Heart left ventricle (tissue), 16 donors: ENCODE measurements at regions not wholly inside any gene's neighbourhood (a gene's known extent, or its start where the extent isn't known, plus 50 kb on each side); places are given as distances from the start of the nearest gene placed in this dataset.

Source experiments
- ATAC-seq, 4 donors: fragments of 200-7000 bp; cut with Tn5 transposase; one replicate each; pipeline ENCODE4 v1.9.1; 2020 to 2022; ENCODE audit warnings: moderate library complexity in 4 of 4, mild to moderate bottlenecking in 3 of 4, moderate number of reproducible peaks in 1 of 4
- DNase-seq, 5 donors: peaks; one replicate each; pipeline ENCODE4 v3.0.0-alpha.2; 2020
- H3K27ac ChIP-seq, 12 donors: fragments of 200-600 bp; sonication (generic) in 4 of 12; one replicate each; pipeline versions ENCODE4 v1.5.0 to v1.8.0; 2016 to 2022; ENCODE audit warnings: mild to moderate bottlenecking in 2 of 12
- H3K27me3 ChIP-seq, 9 donors: fragments of 200-600 bp; sonication (generic) in 2 of 9; one replicate each; pipeline versions ENCODE4 v1.5.1 to v1.8.0; 2016 to 2022; ENCODE audit warnings: mild to moderate bottlenecking in 3 of 9
- H3K36me3 ChIP-seq, 9 donors: fragments of 200-600 bp; sonication (generic) in 2 of 9; one replicate each; pipeline versions ENCODE4 v1.5.0 to v1.8.0; 2018 to 2022; ENCODE audit warnings: mild to moderate bottlenecking in 2 of 9
- H3K4me1 ChIP-seq, 12 donors: fragments of 200-600 bp; sonication (generic) in 4 of 12; one replicate each; pipeline versions ENCODE4 v1.5.0 to v1.8.0; 2016 to 2022; ENCODE audit warnings: mild to moderate bottlenecking in 3 of 12
- H3K4me3 ChIP-seq, 12 donors: fragments of 200-600 bp; sonication (generic) in 4 of 12; one replicate each; pipeline versions ENCODE4 v1.5.0 to v1.8.0; 2017 to 2022; ENCODE audit warnings: mild to moderate bottlenecking in 9 of 12, moderate library complexity in 4 of 12
- H3K9me3 ChIP-seq, 12 donors: fragments of 200-600 bp; sonication (generic) in 4 of 12; one replicate each; pipeline versions ENCODE4 v1.5.0 to v1.8.0; 2016 to 2022; ENCODE audit warnings: mild to moderate bottlenecking in 1 of 12
- POLR2A ChIP-seq, 2 donors: fragments of 450-650 bp; IDR thresholded peaks; one replicate each; pipeline ENCODE4 v1.6.1; 2017; ENCODE audit warnings: antibody characterized with exemption in 2 of 2, mild to moderate bottlenecking in 2 of 2, moderate library complexity in 2 of 2
- WGBS, 4 donors: extraction: QIAGEN DNeasy Blood & Tissue Kit in 2 of 4; methylation state at CpG; one replicate each; pipeline versions ENCODE4 v1.1.5 to v1.1.7; 2013 to 2018; 5-methylcytosine and 5-hydroxymethylcytosine counted together
- intact Hi-C, 10 donors: fragments of 100-400 bp; cut with DNase I; formaldehyde crosslinking; loops; one replicate each; pipeline versions ENCODE4 v1.11.1 to v1.14.2; 2022
- TF ChIP-seq, protein P1 (sequence below), 12 donors: fragments of 200-600 bp; sonication (generic) in 4 of 12; IDR thresholded peaks; one replicate each; pipeline versions ENCODE4 v1.5.0 to v1.8.0; 2018 to 2022; ENCODE audit warnings: antibody characterized with exemption in 12 of 12, mild to moderate bottlenecking in 5 of 12
- donor health status: ischemic (EF 13 %, LVEDD 7.1; RV severe dilation, severe dysfunction).
- donor health status: healthy with polysubstance abuse.
- donor health status: DM: no; HTN: yes; CAD: no.
- donor health status: DM: no; HTN: no; CAD: no.
- donor health status: ischemic (EF 25% LVEDD 6.9; RV normal size, moderate dysfunction).
- donor health status: ischemic (EF 25% LVEDD 5.7; RV mildly dilated, moderate dysfunction).
- donor health status: healthy.
- donor health status: DM: yes; HTN: yes; CAD: no.
- donor health status: ischemic (EF 35%, LVEDD 5.7; RV mildly dilated, moderate dysfunction).
- donor health status: nonischemic (EF 11% LVEDD 7.7; RV severe dilation, severe dysfunction).
- donor health status: DM: yes; HTN: yes; CAD: no.
- donor health status: PGD.
- donor health status: ischemic (EF 29% LVEDD 5.4; RV normal size, mild dysfunction).
- donor health status: nonischemic (EF 23%, LVEDD 6.1; RV moderate dilation, normal function).

DNA sequence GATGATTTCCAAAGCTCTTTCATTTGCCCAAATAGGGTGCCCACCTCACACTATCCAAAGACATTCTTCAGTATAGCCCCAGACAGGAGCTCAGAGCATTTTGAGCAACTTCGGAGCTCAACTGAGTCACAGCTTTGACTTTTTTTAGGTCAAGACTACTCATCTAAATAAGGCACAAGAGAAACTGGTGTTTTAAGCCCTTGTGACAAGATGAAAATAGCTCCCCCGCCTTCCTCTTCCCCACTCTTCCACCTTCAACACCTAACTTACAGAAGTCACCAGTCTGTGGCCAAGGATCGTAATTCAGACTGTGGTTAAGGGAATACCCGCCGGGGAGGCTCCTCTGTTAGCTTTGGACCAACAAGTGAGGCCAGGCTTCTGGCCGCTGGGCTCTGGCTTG lies 60.4 kb upstream of the CA12 start:
- Histone ChIP-seq H3K27me3 (no peaks in the 10 kb centered on the region), H3K4me1 (peaks cover 0 to 4% (median 1%) of the 10 kb centered on the region in 12 donors), H3K9me3 (no peaks in the 10 kb centered on the region), H3K27ac (no peak overlapping the region), H3K36me3 (no peaks in the 10 kb centered on the region), H3K4me3 (no peak overlapping the region)
- no peak for ATAC-seq
- DNase-seq, result no peak
- TF ChIP-seq POLR2A (IDR thresholded peaks at IDR 0.05), result no peak
- TF ChIP-seq, protein P1, sequence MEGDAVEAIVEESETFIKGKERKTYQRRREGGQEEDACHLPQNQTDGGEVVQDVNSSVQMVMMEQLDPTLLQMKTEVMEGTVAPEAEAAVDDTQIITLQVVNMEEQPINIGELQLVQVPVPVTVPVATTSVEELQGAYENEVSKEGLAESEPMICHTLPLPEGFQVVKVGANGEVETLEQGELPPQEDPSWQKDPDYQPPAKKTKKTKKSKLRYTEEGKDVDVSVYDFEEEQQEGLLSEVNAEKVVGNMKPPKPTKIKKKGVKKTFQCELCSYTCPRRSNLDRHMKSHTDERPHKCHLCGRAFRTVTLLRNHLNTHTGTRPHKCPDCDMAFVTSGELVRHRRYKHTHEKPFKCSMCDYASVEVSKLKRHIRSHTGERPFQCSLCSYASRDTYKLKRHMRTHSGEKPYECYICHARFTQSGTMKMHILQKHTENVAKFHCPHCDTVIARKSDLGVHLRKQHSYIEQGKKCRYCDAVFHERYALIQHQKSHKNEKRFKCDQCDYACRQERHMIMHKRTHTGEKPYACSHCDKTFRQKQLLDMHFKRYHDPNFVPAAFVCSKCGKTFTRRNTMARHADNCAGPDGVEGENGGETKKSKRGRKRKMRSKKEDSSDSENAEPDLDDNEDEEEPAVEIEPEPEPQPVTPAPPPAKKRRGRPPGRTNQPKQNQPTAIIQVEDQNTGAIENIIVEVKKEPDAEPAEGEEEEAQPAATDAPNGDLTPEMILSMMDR (IDR thresholded peaks at IDR 0.05), result no peak
- intact Hi-C loops, result no loop called here
- WGBS, 4 donors, result 88 to 96% (median 91%) methylated on average over 5 to 6 of the region's 6 CpGs

DNA sequence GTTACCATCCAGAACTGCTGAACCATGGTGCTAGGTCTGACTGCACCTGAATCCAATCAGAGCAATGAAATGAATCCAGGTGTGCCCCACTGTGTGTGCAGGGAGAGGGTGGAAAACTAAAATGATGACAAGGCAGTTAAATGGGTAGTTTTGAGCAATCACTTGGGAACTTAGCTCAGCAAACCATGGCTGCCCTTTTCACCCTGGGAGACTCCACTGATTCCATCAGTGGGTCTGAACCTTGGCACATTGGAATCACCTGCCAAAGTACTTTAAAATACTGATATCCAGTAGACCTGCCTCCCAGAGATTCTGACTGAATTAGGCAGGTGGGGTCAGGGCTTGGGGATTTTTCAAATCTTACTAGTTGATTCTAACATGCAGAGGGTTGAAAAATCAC lies 59.8 kb upstream of the USP3 start:
- H3K36me3 ChIP-seq, result no peaks in the 10 kb centered on the region
- peaks cover 0 to 20% (median 0%) of the 10 kb centered on the region in 12 donors for H3K4me1 ChIP-seq
- no peak overlapping the region for H3K4me3 ChIP-seq
- DNase-seq (no peak), ATAC-seq (no peak)
- H3K27ac ChIP-seq, result no peak overlapping the region
- H3K9me3 ChIP-seq, result no peaks in the 10 kb centered on the region
- H3K27me3 ChIP-seq, result no peaks in the 10 kb centered on the region
- intact Hi-C loops, result no loop called here
- TF ChIP-seq, protein P1 (IDR thresholded peaks at IDR 0.05), result no peak
- TF ChIP-seq POLR2A (IDR thresholded peaks at IDR 0.05), result no peak

GRCh38 chr15:63446255-63446654 lies 58.1 kb upstream of the USP3 start:
- no peaks in the 10 kb centered on the region for H3K27me3 ChIP-seq
- H3K4me1 ChIP-seq, result peaks cover 0 to 25% (median 0%) of the 10 kb centered on the region in 12 donors
- no peak overlapping the region for H3K27ac ChIP-seq
- H3K9me3 ChIP-seq, result no peaks in the 10 kb centered on the region
- no peaks in the 10 kb centered on the region for H3K36me3 ChIP-seq
- H3K4me3 ChIP-seq, result no peak overlapping the region
- intact Hi-C loops, result no loop called here
- no peak for TF ChIP-seq POLR2A (IDR thresholded peaks at IDR 0.05)
- TF ChIP-seq, protein P1 (IDR thresholded peaks at IDR 0.05), result no peak
- 73 to 92% (median 77%) methylated on average over 6 to 7 of the region's 7 CpGs for WGBS, 4 donors
- no peak for ATAC-seq
- DNase-seq, result no peak

DNA sequence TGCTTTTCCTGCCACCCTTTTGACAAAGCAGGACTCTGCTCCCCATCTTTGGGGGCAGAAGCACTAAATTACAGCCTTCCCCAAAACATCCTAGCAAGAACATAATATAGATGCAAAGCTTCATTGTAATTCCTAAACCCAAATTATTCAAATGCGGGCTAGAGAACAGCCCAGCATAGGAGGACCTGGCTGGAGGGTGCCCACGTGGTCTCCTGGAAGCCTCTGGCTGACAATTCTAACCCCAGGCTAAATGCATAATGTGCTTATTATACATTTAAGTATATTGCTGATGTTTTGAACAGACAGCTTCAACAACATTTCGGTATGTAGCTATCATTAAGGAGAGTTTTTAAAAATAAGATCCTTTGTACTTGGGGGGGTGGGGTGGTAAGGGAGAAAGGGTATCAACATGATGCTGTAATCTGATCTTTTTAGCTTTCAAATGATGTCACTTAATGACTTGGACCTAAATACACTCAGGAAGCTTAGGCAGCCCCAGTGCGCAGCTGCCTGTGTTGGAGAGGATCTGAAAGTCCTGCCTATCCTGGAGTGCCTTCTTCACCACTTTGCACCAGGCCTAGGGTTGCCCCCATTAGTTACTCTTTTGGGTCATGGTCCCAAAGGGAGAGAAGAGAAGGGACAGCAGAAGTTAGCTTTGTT lies 57.2 kb upstream of the USP3 start:
- 78 to 88% (median 82%) methylated on average over 4 of the region's 4 CpGs for WGBS, 4 donors
- TF ChIP-seq, protein P1 (IDR thresholded peaks at IDR 0.05), result no peak
- no peak for TF ChIP-seq POLR2A (IDR thresholded peaks at IDR 0.05)
- Histone ChIP-seq H3K4me1 (peaks cover 0 to 25% (median 0%) of the 10 kb centered on the region in 12 donors), H3K36me3 (no peaks in the 10 kb centered on the region), H3K9me3 (no peaks in the 10 kb centered on the region), H3K4me3 (no peak overlapping the region), H3K27me3 (no peaks in the 10 kb centered on the region), H3K27ac (no peak overlapping the region)
- ATAC-seq, result no peak
- DNase-seq, result no peak
- intact Hi-C loops, result no loop called here
